Pancreas (tissue), 10 donors: ENCODE measurements at regions not wholly inside any gene's neighbourhood (a gene's known extent, or its start where the extent isn't known, plus 50 kb on each side); places are given as distances from the start of the nearest gene placed in this dataset.
A peak's percentile ranks its signal among the peaks of the same experiment; 100 is the strongest.
"Not testable (repeated sequence)": the region's sequence is repeated elsewhere in the genome, so short reads cannot be mapped to it uniquely, and the experiment has no call there.

Source experiments
- ATAC-seq, 4 donors: fragments of 200-7000 bp; cut with Tn5 transposase; one replicate each; pipeline versions ENCODE4 v1.8.0 to v1.9.1; 2020; ENCODE audit warnings: mild to moderate bottlenecking in 4 of 4, moderate library complexity in 4 of 4
- DNase-seq, 6 donors: peaks; one replicate each; pipeline ENCODE4 v3.0.0-alpha.2; 2020
- FAIRE-seq: peaks from 2 replicates; lab custom pipeline; 2012; peaks lifted over from hg19 to GRCh38; lab: Jason Lieb, UNC
- H3K27ac ChIP-seq, 4 donors: fragments of 200-600 bp; sonication (generic); 1 replicate in 3 of 4; 2 replicates in 1 of 4; pipeline versions ENCODE4 v1.5.0 to v1.8.0; 2020
- H3K27me3 ChIP-seq, 4 donors: fragments of 200-600 bp; one replicate each; pipeline ENCODE4 v1.8.0; 2021
- H3K36me3 ChIP-seq, 3 donors: fragments of 200-600 bp; sonication (generic) in 1 of 3; one replicate each; pipeline versions ENCODE4 v1.5.0 to v1.8.0; 2020 to 2021
- H3K4me1 ChIP-seq, 3 donors: fragments of 200-600 bp; one replicate each; pipeline ENCODE4 v1.8.0; 2021
- H3K4me3 ChIP-seq, 4 donors: fragments of 200-600 bp; sonication (generic) in 2 of 4; one replicate each; pipeline versions ENCODE4 v1.5.0 to v1.8.0; 2020 to 2021
- H3K9me3 ChIP-seq, 4 donors: fragments of 200-600 bp; one replicate each; pipeline ENCODE4 v1.8.0; 2021
- CTCF ChIP-seq, 4 donors: fragments of 200-600 bp; sonication (generic) in 3 of 4; IDR thresholded peaks; one replicate each; pipeline versions ENCODE4 v1.5.0 to v1.8.0; 2021; ENCODE audit warnings: antibody characterized with exemption in 4 of 4
- WGBS, 2 donors: extraction: QIAGEN DNeasy Blood & Tissue Kit; methylation state at CpG; one replicate each; pipeline ENCODE4 v1.1.7; 2013; 5-methylcytosine and 5-hydroxymethylcytosine counted together
- intact Hi-C, 3 donors: fragments of 100-400 bp; cut with DNase I; formaldehyde crosslinking; loops; one replicate each; pipeline versions ENCODE4 v1.11.1 to v1.14.2; 2022
- donor health status: healthy with polysubstance abuse.
- donor health status: DM: no; HTN: no; CAD: no; lungs with moderate emphysema.
- donor health status: DM: no; HTN: no; CAD: no.
- donor health status: control.
- donor health status: control.
- donor health status: Bipolar disorder and iron deficiency.
- donor health status: DM: yes; HTN: yes; CAD: no.
- donor health status: DM: no; HTN: no; CAD: no.
- donor health status: DM: no; HTN: no; CAD: no.
- donor health status: DM: yes; HTN: yes; CAD: no.

GRCh38 chr1:610538-610937 lies 75.9 kb downstream of the OR4F16 start:
- DNase-seq, H3K27ac ChIP-seq, H3K9me3 ChIP-seq, H3K4me1 ChIP-seq, H3K4me3 ChIP-seq, ATAC-seq, H3K36me3 ChIP-seq, FAIRE-seq, H3K27me3 ChIP-seq, intact Hi-C loops: not testable (repeated sequence)
- WGBS, 2 donors = 87 to 100% methylated on average over 4 to 15 of the region's 33 CpGs

GRCh38 chr1:609161-609560 lies 77.3 kb downstream of the OR4F16 start:
- H3K4me3 ChIP-seq, FAIRE-seq, H3K27ac ChIP-seq, ATAC-seq, H3K27me3 ChIP-seq, H3K36me3 ChIP-seq, intact Hi-C loops, H3K9me3 ChIP-seq, H3K4me1 ChIP-seq: not testable (repeated sequence)
- 85 to 100% methylated on average over 1 to 9 of the region's 24 CpGs for WGBS, 2 donors
- peak in 2 of 6 donors; percentile 12 to 24 for DNase-seq

- ATAC-seq, H3K4me1 ChIP-seq, H3K4me3 ChIP-seq, FAIRE-seq, H3K9me3 ChIP-seq, H3K36me3 ChIP-seq, intact Hi-C loops, H3K27ac ChIP-seq, H3K27me3 ChIP-seq: not testable (repeated sequence)
- WGBS, 2 donors = 26 to 38% methylated on average over 12 to 18 of the region's 27 CpGs
- DNase-seq = peak in 4 of 6 donors; percentile 6 to 32 (median 13)
These were observed 81.2 kb downstream of the OR4F16 start for GRCh38 chr1:605279-605678.

GRCh38 chr1:588211-588610 lies 98.2 kb downstream of the OR4F16 start:
- ATAC-seq, H3K27ac ChIP-seq, H3K4me3 ChIP-seq, H3K9me3 ChIP-seq, H3K4me1 ChIP-seq, FAIRE-seq, H3K36me3 ChIP-seq, intact Hi-C loops, H3K27me3 ChIP-seq: not testable (repeated sequence)
- 65 to 71% methylated on average over 6 of the region's 8 CpGs for WGBS, 2 donors
- peak in 1 of 6 donors; percentile 33 for DNase-seq

GRCh38 chr1:585992-586391 lies 100.5 kb downstream of the OR4F16 start:
- H3K36me3 ChIP-seq, H3K27ac ChIP-seq, ATAC-seq, H3K27me3 ChIP-seq, H3K4me3 ChIP-seq, intact Hi-C loops, H3K9me3 ChIP-seq, H3K4me1 ChIP-seq, FAIRE-seq: not testable (repeated sequence)
- peak; percentile 33 to 91 (median 74) for DNase-seq
- whole genome bisulfite sequencing, 2 donors = 2% methylated on average over 5 to 6 of the region's 7 CpGs
- TF ChIP-seq CTCF (IDR thresholded peaks at IDR 0.05) = peak in 3 of 4 donors; percentile 18 to 27 (median 23)
